DOHH2 (cell line): ENCODE measurements at regions not wholly inside any gene's neighbourhood (a gene's known extent, or its start where the extent isn't known, plus 50 kb on each side); places are given as distances from the start of the nearest gene placed in this dataset.

Source experiments
- H3F3A ChIP-seq: fragments of 200-600 bp; sonication (generic), shearing (Covaris generic); 2 replicates; pipeline ENCODE4 v1.6.0; 2016; ENCODE audit warnings: antibody characterized with exemption, mild to moderate bottlenecking; ENCODE audit not compliant: control insufficient read depth, insufficient read depth
- H3K27ac ChIP-seq: fragments of 200-600 bp; sonication (generic); 2 replicates; pipeline ENCODE4 v1.5.1; 2014; ENCODE audit warnings: low read depth, mild to moderate bottlenecking, low read length, moderate library complexity
- H3K27me3 ChIP-seq: fragments of 200-600 bp; sonication (generic); 2 replicates; pipeline ENCODE4 v1.6.1; 2014; ENCODE audit warnings: mild to moderate bottlenecking, low read length, mixed read lengths; ENCODE audit not compliant: control insufficient read depth
- H3K36me3 ChIP-seq: fragments of 200-600 bp; sonication (generic); 2 replicates; pipeline ENCODE4 v1.6.1; 2014; ENCODE audit warnings: mild to moderate bottlenecking, low read length, moderate library complexity, mixed read lengths; ENCODE audit not compliant: control insufficient read depth
- H3K4me1 ChIP-seq: fragments of 200-600 bp; sonication (generic); 2 replicates; pipeline ENCODE4 v1.6.1; 2014; ENCODE audit warnings: mild to moderate bottlenecking, low read length, mixed read lengths; ENCODE audit not compliant: control insufficient read depth
- H3K4me2 ChIP-seq: fragments of 200-600 bp; sonication (generic); 2 replicates; pipeline ENCODE4 v1.6.0; 2014; ENCODE audit warnings: mild to moderate bottlenecking, low read length, moderate library complexity
- H3K4me3 ChIP-seq: fragments of 200-600 bp; sonication (generic); 2 replicates; pipeline ENCODE4 v1.5.1; 2014; ENCODE audit warnings: mild to moderate bottlenecking, low read length, mixed read lengths
- H3K79me2 ChIP-seq: fragments of 200-600 bp; sonication (generic); 2 replicates; pipeline ENCODE4 v1.6.1; 2014; ENCODE audit warnings: mild to moderate bottlenecking, low read length, mixed read lengths; ENCODE audit not compliant: control insufficient read depth
- H3K9me2 ChIP-seq: fragments of 200-600 bp; sonication (generic); replicated peaks from 2 replicates; pipeline ENCODE4 v1.6.1; 2014; ENCODE audit warnings: mild to moderate bottlenecking, low read length, mixed read lengths; ENCODE audit not compliant: control insufficient read depth
- H3K9me3 ChIP-seq: fragments of 200-600 bp; sonication (generic); 2 replicates; pipeline ENCODE4 v1.6.1; 2014; ENCODE audit warnings: antibody characterized with exemption, low read length, mixed read lengths; ENCODE audit not compliant: control insufficient read depth, insufficient read depth
- H4K20me1 ChIP-seq: fragments of 200-600 bp; sonication (generic); 2 replicates; pipeline ENCODE4 v1.6.0; 2014; ENCODE audit warnings: low read depth, mild to moderate bottlenecking, antibody characterized with exemption, low read length, moderate library complexity; ENCODE audit not compliant: control insufficient read depth, insufficient read depth
- CTCF ChIP-seq: fragments of 200-600 bp; sonication (generic); IDR thresholded peaks from one replicate; pipeline ENCODE4 v1.5.1; 2014; ENCODE audit warnings: antibody characterized with exemption, mild to moderate bottlenecking, low read depth, low read length; ENCODE audit not compliant: poor library complexity, severe bottlenecking
- EZH2phosphoT487 ChIP-seq: fragments of 200-600 bp; sonication (generic); IDR thresholded peaks from 2 replicates; pipeline ENCODE4 v1.6.1; 2017; ENCODE audit warnings: borderline replicate concordance, mild to moderate bottlenecking, antibody characterized with exemption, low read length, moderate library complexity, mixed read lengths

GRCh38 chr5:91232523-91232922, 150.6 kb downstream of the ARRDC3 start:
- H4K20me1 ChIP-seq: no peaks in the 10 kb centered on the region
- H3K27ac ChIP-seq: no peak overlapping the region
- peaks cover 5% of the 10 kb centered on the region; the same call in 1 of the 2 replicates for H3K9me3 ChIP-seq
- H3K9me2 ChIP-seq: no peaks in the 10 kb centered on the region
- H3K27me3 ChIP-seq: peaks cover 11% of the 10 kb centered on the region
- H3K4me3 ChIP-seq: no peak overlapping the region
- H3K4me2 ChIP-seq: no peak overlapping the region
- no peaks in the 10 kb centered on the region for H3F3A ChIP-seq
- H3K4me1 ChIP-seq: no peaks in the 10 kb centered on the region
- no peak for TF ChIP-seq CTCF
- no peaks in the 10 kb centered on the region for H3K79me2 ChIP-seq
- H3K36me3 ChIP-seq: no peaks in the 10 kb centered on the region

DNA sequence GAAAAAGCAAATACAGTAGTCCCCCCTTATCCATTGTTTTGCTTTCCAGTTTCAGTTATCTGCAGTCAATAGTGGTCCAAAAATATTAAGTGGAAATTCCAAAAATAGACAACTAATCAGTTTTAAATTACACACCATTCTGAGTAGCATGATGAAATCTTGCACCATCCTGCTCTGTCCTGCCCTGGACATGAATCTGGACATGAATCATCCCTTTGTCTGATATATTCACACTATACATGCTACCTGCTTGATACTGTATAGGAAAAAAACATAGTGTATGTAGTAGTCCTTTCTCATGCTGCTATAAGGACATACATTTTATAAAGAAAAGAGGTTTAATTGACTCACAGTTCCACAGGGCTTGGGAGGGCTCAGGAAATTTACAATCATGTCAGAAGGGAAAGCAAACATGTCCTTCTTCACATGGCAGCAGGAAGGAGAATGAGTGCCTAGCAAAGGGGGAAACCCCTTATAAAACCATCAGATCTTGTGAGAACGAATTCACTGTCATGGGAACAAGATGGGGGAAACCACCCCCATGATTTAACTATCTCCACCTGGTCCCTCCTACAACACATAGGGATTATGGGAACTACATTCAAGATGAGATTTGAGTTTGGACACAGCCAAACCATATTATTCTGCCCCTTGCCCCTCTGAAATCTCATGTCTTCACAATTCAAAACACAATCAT, 153.9 kb downstream of the ARRDC3 start:
- H3K4me3 ChIP-seq: no peak overlapping the region
- H3K27me3 ChIP-seq: peaks cover 19% of the 10 kb centered on the region
- no peak overlapping the region for H3K27ac ChIP-seq
- no peaks in the 10 kb centered on the region for H3K36me3 ChIP-seq
- no peaks in the 10 kb centered on the region for H3K4me1 ChIP-seq
- H4K20me1 ChIP-seq: no peaks in the 10 kb centered on the region
- H3K9me2 ChIP-seq: no peaks in the 10 kb centered on the region
- H3K9me3 ChIP-seq: peaks cover 5% of the 10 kb centered on the region; the same call in 1 of the 2 replicates
- H3K4me2 ChIP-seq: no peak overlapping the region
- H3F3A ChIP-seq: no peaks in the 10 kb centered on the region
- TF ChIP-seq CTCF (no peak), EZH2phosphoT487 (no peak)
- no peaks in the 10 kb centered on the region for H3K79me2 ChIP-seq

DNA sequence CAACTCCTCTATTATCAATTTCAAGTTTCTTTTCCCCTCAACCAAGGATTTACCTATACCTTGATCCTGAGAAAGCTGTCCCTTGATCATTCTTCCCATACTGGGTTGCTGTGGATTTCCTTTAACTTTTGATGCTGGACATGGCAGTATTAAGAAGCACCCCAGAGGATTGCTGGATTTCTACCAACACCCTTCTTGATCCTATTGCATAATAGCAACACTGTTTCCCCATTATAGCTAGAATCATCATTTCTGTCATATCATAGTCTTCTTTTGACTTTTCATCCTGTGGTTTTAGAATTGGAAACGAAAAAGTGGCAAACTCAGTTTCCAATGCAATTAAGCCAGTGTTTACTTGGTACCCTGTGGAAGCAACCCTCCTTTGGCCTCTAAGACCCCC, 154.9 kb downstream of the ARRDC3 start:
- no peak for TF ChIP-seq CTCF
- no peak for TF ChIP-seq EZH2phosphoT487
- Histone ChIP-seq H3K9me2 (no peaks in the 10 kb centered on the region), H3K9me3 (peaks cover 5% of the 10 kb centered on the region; the same call in 1 of the 2 replicates), H3F3A (no peaks in the 10 kb centered on the region), H3K36me3 (no peaks in the 10 kb centered on the region), H3K27me3 (peaks cover 19% of the 10 kb centered on the region), H4K20me1 (no peaks in the 10 kb centered on the region), H3K79me2 (no peaks in the 10 kb centered on the region), H3K4me2 (no peak overlapping the region), H3K4me1 (no peaks in the 10 kb centered on the region), H3K4me3 (no peak overlapping the region), H3K27ac (no peak overlapping the region)
